ENCODE measurements at regions not wholly inside any gene's neighbourhood (a gene's known extent, or its start where the extent isn't known, plus 50 kb on each side); places are given as distances from the start of the nearest gene placed in this dataset.

DNA sequence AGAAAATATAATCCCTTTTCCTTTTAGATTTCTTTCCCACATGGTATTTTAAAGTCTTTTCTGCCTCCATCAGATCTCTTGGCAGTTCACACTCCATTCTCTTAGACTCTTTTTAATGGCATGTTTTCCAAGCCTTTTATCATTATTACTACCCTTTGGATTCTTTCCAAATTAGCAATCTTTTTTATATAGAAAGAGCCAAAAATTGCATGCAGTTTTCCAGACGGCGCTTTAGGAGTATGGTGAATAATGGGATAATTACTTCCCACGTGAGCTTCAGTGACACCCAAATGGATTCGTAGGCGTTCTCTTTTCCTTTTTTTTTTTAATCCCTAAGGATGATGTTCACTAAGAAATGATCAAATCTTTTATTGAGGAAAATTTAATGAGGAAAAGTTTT, 354.8 kb upstream of the DNAJC19 start:
- POLR2A ChIA-PET (ENCODE audit: low non-redundant PET) = no interaction called here
- no TSS peak for BruUV-seq (replicated peaks)
- H3K9me3 ChIP-seq (ENCODE audit: low read depth, low read length, poor library complexity, severe bottlenecking) = no peaks in the 10 kb centered on the region
- H3K27ac ChIP-seq (ENCODE audit: low read depth, low read length, poor library complexity, severe bottlenecking) = no peak overlapping the region
- no peaks in the 10 kb centered on the region for H3K36me3 ChIP-seq (ENCODE audit: insufficient read depth, low read length, poor library complexity, severe bottlenecking)
- no peak for TF ChIP-seq EZH2 (IDR thresholded peaks at IDR 0.05; ENCODE audit: borderline replicate concordance, low read depth, low read length, poor library complexity, severe bottlenecking)
- TF ChIP-seq, protein P1, sequence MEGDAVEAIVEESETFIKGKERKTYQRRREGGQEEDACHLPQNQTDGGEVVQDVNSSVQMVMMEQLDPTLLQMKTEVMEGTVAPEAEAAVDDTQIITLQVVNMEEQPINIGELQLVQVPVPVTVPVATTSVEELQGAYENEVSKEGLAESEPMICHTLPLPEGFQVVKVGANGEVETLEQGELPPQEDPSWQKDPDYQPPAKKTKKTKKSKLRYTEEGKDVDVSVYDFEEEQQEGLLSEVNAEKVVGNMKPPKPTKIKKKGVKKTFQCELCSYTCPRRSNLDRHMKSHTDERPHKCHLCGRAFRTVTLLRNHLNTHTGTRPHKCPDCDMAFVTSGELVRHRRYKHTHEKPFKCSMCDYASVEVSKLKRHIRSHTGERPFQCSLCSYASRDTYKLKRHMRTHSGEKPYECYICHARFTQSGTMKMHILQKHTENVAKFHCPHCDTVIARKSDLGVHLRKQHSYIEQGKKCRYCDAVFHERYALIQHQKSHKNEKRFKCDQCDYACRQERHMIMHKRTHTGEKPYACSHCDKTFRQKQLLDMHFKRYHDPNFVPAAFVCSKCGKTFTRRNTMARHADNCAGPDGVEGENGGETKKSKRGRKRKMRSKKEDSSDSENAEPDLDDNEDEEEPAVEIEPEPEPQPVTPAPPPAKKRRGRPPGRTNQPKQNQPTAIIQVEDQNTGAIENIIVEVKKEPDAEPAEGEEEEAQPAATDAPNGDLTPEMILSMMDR (conservative IDR thresholded peaks at IDR 0.05; ENCODE audit: low read depth, low read length) = no peak
- H3K27me3 ChIP-seq (replicated peaks; ENCODE audit: insufficient read depth, low read depth, low read length, poor library complexity) = no peaks in the 10 kb centered on the region
- no peak overlapping the region for H3K4me3 ChIP-seq (ENCODE audit: low read depth, low read length, poor library complexity, severe bottlenecking)
- intact Hi-C loops (cut with micrococcal nuclease; ENCODE audit: unreplicated experiment) = no loop called here
- CTCF ChIA-PET = no interaction called here
- peak; percentile 17 for DNase-seq (ENCODE audit: low spot score)
- no peaks in the 10 kb centered on the region for H3K4me1 ChIP-seq (ENCODE audit: insufficient read depth, low read length, poor library complexity, severe bottlenecking)

DNA sequence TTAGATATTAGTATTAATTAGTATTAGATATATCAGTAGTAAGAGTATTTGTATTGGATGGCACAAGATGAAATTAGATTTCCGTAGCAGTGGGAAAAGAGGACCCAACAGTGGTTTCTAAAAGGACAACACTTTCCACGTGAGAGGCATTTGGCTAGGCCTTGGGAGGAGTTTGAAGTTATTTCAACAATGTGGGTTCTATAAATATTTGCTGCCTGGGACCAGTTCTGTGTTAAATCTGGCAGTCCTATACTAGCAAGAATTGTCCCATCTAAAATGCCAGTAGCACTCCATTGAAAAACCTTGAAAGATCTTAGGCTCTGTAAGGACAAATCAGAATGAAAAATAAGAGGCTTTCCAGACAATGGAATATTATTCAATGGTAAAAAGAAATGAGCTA, 347.1 kb upstream of the DNAJC19 start:
- no peaks in the 10 kb centered on the region for H3K36me3 ChIP-seq (ENCODE audit: insufficient read depth, low read length, poor library complexity, severe bottlenecking)
- H3K27me3 ChIP-seq (replicated peaks; ENCODE audit: insufficient read depth, low read depth, low read length, poor library complexity) = peaks cover 39% of the 10 kb centered on the region
- H3K9me3 ChIP-seq (ENCODE audit: low read depth, low read length, poor library complexity, severe bottlenecking) = no peaks in the 10 kb centered on the region
- ChIA-PET CTCF (no interaction called here), POLR2A (ENCODE audit: low non-redundant PET) (no interaction called here)
- no peaks in the 10 kb centered on the region for H3K4me1 ChIP-seq (ENCODE audit: insufficient read depth, low read length, poor library complexity, severe bottlenecking)
- H3K4me3 ChIP-seq (ENCODE audit: low read depth, low read length, poor library complexity, severe bottlenecking) = no peak overlapping the region
- no peak overlapping the region for H3K27ac ChIP-seq (ENCODE audit: low read depth, low read length, poor library complexity, severe bottlenecking)
- BruUV-seq (replicated peaks) = no TSS peak
- TF ChIP-seq, protein P1 (conservative IDR thresholded peaks at IDR 0.05; ENCODE audit: low read depth, low read length) = no peak
- TF ChIP-seq EZH2 (IDR thresholded peaks at IDR 0.05; ENCODE audit: borderline replicate concordance, low read depth, low read length, poor library complexity, severe bottlenecking) = no peak
- no peak for DNase-seq (ENCODE audit: low spot score)
- intact Hi-C loops (cut with micrococcal nuclease; ENCODE audit: unreplicated experiment) = no loop called here

DNA sequence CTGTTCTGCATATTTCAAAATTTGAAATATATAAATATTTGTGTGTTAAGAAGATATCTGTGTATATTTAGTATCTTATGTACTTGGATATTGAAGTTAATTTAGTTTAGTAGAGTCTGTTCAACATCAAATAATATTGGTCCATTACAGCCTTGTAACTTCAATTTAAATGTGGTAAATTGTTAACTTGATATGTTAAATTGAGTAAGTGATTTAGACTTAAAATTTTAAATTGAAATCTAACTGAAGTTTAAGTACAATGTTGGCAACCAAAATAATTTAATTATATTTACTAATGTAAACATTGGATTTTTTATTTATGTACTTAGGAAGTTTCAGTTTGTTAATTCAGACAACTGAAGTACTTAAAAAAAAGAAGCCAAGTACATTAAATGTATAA, 343.9 kb upstream of the DNAJC19 start:
- intact Hi-C loops (cut with micrococcal nuclease; ENCODE audit: unreplicated experiment) = no loop called here
- no peak for DNase-seq (ENCODE audit: low spot score)

More for the DNA sequence above, 343.9 kb upstream of the DNAJC19 start:
- Histone ChIP-seq H3K36me3 (ENCODE audit: insufficient read depth, low read length, poor library complexity, severe bottlenecking) (no peaks in the 10 kb centered on the region), H3K27ac (ENCODE audit: low read depth, low read length, poor library complexity, severe bottlenecking) (no peak overlapping the region), H3K4me3 (ENCODE audit: low read depth, low read length, poor library complexity, severe bottlenecking) (no peak overlapping the region), H3K4me1 (ENCODE audit: insufficient read depth, low read length, poor library complexity, severe bottlenecking) (no peaks in the 10 kb centered on the region), H3K27me3 (replicated peaks; ENCODE audit: insufficient read depth, low read depth, low read length, poor library complexity) (peaks cover 52% of the 10 kb centered on the region), H3K9me3 (ENCODE audit: low read depth, low read length, poor library complexity, severe bottlenecking) (no peaks in the 10 kb centered on the region)
- BruUV-seq (replicated peaks) = no TSS peak
- CTCF ChIA-PET = no interaction called here
- TF ChIP-seq EZH2 (IDR thresholded peaks at IDR 0.05; ENCODE audit: borderline replicate concordance, low read depth, low read length, poor library complexity, severe bottlenecking) = no peak
- TF ChIP-seq, protein P1 (conservative IDR thresholded peaks at IDR 0.05; ENCODE audit: low read depth, low read length) = no peak
- POLR2A ChIA-PET (ENCODE audit: low non-redundant PET) = no interaction called here

All from A673 (cell line).